ENCODE measurements at regions not wholly inside any gene's neighbourhood (a gene's known extent, or its start where the extent isn't known, plus 50 kb on each side); places are given as distances from the start of the nearest gene placed in this dataset.

DNA sequence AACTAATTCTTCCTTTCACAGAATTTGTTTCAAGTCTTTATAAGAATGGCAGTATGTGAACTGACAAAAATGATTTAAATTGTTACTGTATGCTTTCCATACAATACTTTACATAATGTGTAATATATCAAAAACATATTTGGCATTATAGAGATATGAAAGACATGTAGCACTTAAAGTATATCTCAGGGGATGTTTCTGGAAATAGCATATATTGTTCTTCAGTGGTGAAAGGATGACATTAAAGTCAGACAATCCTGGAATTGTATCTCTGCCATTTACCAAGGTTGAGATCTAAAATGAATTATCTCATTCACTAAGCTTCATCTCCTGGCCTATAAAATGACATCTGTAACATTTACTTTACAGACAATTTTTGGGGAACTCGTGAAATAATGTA is 358.4 kb upstream of the EPHA5 start:
- no peaks in the 10 kb centered on the region for H3K79me2 ChIP-seq (ENCODE audit: control insufficient read depth, insufficient read depth, low read length)
- TF ChIP-seq EZH2 (IDR thresholded peaks at IDR 0.05; ENCODE audit: low read length) (no peak), CTCF (optimal IDR thresholded peaks at IDR 0.05 in 1 of 3, IDR thresholded peaks at IDR 0.05 in 1 of 3, conservative IDR thresholded peaks at IDR 0.05 in 1 of 3; ENCODE audit: extremely low read depth in 1 of 3, insufficient read depth in 2 of 3, low read length in 3 of 3) (no peak)
- H3K4me2 ChIP-seq (ENCODE audit: control insufficient read depth, extremely low read depth, insufficient read depth, low read depth, low read length) = no peak overlapping the region
- no peak overlapping the region for H3K9ac ChIP-seq (ENCODE audit: control insufficient read depth, extremely low read depth, insufficient read depth, low read length)
- DNase-seq (ENCODE audit: low read depth, low spot score) (no peak), FAIRE-seq (no peak)
- H3K9me1 ChIP-seq (ENCODE audit: control insufficient read depth, extremely low read depth, insufficient read depth, low read length) = no peaks in the 10 kb centered on the region
- H3K9me3 ChIP-seq (ENCODE audit: control insufficient read depth, low read depth, low read length) = no peaks in the 10 kb centered on the region
- H3K4me3 ChIP-seq (ENCODE audit: control insufficient read depth in 2 of 3, extremely low read depth in 1 of 3, insufficient read depth in 2 of 3, low read depth in 1 of 3, low read length in 3 of 3) = no peak overlapping the region
- H3K27ac ChIP-seq (ENCODE audit: control insufficient read depth, insufficient read depth, low read length) = no peak overlapping the region
- no peaks in the 10 kb centered on the region for H4K20me1 ChIP-seq (ENCODE audit: control insufficient read depth, extremely low read depth, insufficient read depth, low read length)
- dilution Hi-C loops (cut with MboI; ENCODE audit: extremely low pct_ligation_motif_present, low sequenced_read_pairs) = no loop called here
- H2AFZ ChIP-seq (ENCODE audit: control insufficient read depth, low read length) = no peak overlapping the region
- no peaks in the 10 kb centered on the region for H3K4me1 ChIP-seq (ENCODE audit: control insufficient read depth, extremely low read depth, insufficient read depth, low read length)
- H3K36me3 ChIP-seq (ENCODE audit: control insufficient read depth in 2 of 2, extremely low read depth in 1 of 2, insufficient read depth in 2 of 2, low read length in 2 of 2) = no peaks in the 10 kb centered on the region
- no peaks in the 10 kb centered on the region for H3K27me3 ChIP-seq (ENCODE audit: control insufficient read depth, extremely low read depth, insufficient read depth, low read length)

- Histone ChIP-seq H3K36me3 (ENCODE audit: control insufficient read depth in 2 of 2, extremely low read depth in 1 of 2, insufficient read depth in 2 of 2, low read length in 2 of 2) (no peaks in the 10 kb centered on the region), H3K9ac (ENCODE audit: control insufficient read depth, extremely low read depth, insufficient read depth, low read length) (no peak overlapping the region), H3K27ac (ENCODE audit: control insufficient read depth, insufficient read depth, low read length) (no peak overlapping the region), H4K20me1 (ENCODE audit: control insufficient read depth, extremely low read depth, insufficient read depth, low read length) (no peaks in the 10 kb centered on the region), H3K27me3 (ENCODE audit: control insufficient read depth, extremely low read depth, insufficient read depth, low read length) (no peaks in the 10 kb centered on the region), H3K4me3 (ENCODE audit: control insufficient read depth in 2 of 3, extremely low read depth in 1 of 3, insufficient read depth in 2 of 3, low read depth in 1 of 3, low read length in 3 of 3) (no peak overlapping the region), H3K4me1 (ENCODE audit: control insufficient read depth, extremely low read depth, insufficient read depth, low read length) (no peaks in the 10 kb centered on the region), H3K9me3 (ENCODE audit: control insufficient read depth, low read depth, low read length) (no peaks in the 10 kb centered on the region), H3K79me2 (ENCODE audit: control insufficient read depth, insufficient read depth, low read length) (no peaks in the 10 kb centered on the region), H2AFZ (ENCODE audit: control insufficient read depth, low read length) (no peak overlapping the region), H3K4me2 (ENCODE audit: control insufficient read depth, extremely low read depth, insufficient read depth, low read depth, low read length) (no peak overlapping the region), H3K9me1 (ENCODE audit: control insufficient read depth, extremely low read depth, insufficient read depth, low read length) (no peaks in the 10 kb centered on the region)
- DNase-seq (ENCODE audit: low read depth, low spot score) (no peak), FAIRE-seq (no peak)
- no peak for TF ChIP-seq EZH2 (IDR thresholded peaks at IDR 0.05; ENCODE audit: low read length)
- TF ChIP-seq CTCF (optimal IDR thresholded peaks at IDR 0.05 in 1 of 3, IDR thresholded peaks at IDR 0.05 in 1 of 3, conservative IDR thresholded peaks at IDR 0.05 in 1 of 3; ENCODE audit: extremely low read depth in 1 of 3, insufficient read depth in 2 of 3, low read length in 3 of 3) = no peak
- dilution Hi-C loops (cut with MboI; ENCODE audit: extremely low pct_ligation_motif_present, low sequenced_read_pairs) = no loop called here
Measured at GRCh38 chr4:66023061-66023460, 352.8 kb upstream of the EPHA5 start.

Data from keratinocyte (primary cell).